ENCODE measurements at regions not wholly inside any gene's neighbourhood (a gene's known extent, or its start where the extent isn't known, plus 50 kb on each side); places are given as distances from the start of the nearest gene placed in this dataset.

DNA sequence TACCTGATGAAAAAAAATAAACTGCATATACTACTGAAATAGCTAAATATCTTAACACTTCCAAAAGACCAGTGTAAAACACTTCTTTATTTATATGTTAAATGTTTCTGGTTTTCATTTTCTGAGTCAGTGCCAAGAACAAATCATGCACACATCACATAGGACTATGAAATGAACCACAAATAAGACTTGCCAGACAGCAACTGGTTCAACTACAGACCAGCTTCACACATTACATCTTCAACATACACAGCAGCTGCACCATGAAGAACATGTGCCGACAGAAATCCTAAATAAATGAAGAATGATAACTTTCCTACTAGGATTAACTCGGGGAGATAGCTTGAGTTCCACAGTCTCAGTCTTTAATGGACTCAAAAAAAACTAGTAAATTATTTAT lies 168.3 kb upstream of the STXBP5 start:
- DNase-seq (ENCODE audit: low read depth), result no peak

DNA sequence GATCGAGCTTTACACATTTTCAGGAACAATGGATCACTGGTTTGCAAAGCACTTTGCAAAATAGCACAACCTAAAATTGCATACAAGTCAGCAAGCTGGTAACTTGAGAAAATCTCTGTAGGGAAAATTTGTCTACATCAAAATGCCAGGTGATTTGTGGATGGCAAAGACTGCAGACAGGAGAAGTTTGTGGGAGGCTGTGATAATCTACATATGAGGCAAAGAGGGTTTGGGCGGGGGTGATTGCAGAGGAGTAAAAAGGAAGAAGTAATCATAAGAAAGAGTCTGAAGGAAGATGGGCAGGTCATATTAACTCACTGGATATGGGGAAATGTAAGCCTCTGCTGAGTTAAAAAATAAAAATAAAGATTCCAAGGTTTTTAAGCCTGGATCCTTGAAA lies 166.3 kb upstream of the STXBP5 start:
- no peak for DNase-seq (ENCODE audit: low read depth)

DNA sequence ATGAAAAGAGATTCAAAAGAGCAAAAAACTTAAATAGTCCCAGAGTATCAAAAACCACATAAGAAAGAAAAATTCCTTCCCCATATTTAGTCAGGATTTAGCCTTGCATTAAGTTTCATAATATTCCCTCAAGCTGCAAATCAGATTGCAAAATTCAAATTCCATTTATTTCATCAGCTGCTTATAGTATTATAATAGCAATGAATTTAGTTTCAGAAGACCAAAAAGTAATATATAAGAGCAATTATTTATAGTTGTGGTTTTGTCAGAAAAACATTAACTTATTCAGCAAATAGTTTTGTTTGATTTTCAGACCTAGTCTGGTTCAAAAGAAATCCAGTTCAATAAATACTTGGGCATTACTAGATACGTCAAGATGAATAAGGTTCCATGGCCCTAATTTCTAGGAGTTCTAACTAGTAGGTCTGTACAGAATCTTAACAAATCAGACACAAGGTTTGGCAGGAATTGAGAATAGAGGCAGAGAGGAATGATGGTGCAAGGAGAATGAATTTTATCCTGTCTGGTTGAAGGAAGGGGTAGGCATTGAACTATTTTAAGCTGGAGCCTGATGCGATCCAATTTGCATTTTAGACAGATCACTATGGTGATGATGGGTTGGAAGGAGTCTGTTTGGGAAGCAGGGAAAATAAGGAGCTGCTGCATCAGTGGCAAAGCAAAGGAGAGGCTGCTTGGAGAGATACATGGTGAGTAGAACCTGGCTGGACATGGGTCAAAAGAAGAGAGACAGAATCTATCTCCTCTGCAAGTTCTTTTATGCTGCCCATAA lies 163.9 kb upstream of the STXBP5 start:
- DNase-seq (ENCODE audit: low read depth), result no peak

DNA sequence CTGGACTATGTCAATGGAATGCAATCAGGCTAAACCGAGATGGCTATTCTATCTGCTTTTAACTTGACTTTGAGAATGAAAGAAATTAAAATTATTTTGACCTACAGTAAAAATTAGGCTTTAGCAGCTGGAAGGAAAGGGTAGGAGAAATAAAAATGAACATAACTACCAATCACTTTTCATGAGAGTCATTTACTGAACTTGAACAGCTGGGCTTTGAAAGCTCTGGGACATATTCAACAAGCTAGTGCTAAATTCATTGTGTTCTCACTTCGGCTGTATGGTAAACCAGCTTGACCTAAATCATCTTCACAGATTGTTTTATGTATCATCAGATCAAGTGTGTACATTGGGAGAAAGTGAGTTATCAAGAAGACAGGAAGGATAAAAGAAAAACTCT lies 161.5 kb upstream of the STXBP5 start:
- no peak for DNase-seq (ENCODE audit: low read depth)

DNA sequence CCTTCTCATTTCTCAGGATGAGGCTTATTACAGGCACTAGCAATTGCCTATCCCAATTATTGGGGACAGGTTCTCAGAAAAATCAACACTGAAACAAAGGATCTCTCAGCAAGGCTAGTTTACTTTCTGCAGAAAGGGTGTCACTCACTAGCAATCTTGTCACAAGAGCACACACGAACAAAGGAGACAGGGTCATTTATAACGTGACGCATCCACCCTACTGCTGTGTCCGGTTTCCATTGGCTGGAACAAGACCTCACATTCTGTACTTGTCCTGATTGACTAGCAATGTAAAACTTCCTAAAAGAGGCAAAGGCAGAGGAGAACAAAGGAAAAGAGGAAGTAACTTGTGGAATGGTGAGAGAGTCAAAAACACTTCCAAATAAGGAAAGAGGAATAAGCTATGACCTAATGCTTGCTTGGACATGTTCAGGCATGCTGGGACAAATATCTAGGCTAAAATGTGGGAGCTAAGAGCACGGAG lies 160.2 kb upstream of the STXBP5 start:
- peak; percentile 8 for DNase-seq (ENCODE audit: low read depth)

DNA sequence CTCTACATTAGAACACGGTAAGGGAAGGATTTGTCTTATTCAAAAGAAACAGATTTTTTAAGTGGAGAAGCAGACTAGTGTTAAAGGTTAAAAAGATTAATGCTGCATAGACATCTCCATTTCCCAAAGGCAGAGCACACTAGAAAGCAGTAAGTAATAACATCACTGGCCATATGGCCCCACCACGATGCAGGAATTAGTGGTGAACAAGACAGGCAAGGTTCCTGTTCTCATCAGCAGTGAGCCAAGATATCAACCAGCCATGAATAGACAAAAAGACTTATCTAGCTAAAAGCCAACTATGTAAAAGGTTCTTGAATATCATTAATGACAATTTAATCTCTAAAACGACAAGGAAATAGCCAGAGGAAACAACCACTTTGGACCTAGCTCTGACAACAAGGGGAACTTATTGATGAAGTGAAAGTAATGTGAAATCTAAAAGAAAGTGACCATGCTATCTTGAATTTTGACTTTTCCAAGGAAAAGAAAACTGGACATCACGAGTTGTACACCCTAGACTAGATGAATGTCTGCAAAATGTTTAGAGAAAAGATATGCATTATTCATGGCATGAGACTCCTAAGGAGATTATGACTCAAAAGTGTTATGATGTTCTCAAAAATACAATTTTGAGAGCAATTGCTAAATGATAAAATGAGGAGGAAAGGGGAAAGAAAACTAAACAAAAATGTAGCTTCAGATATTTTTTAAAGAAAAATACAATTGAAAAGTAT lies 157.9 kb upstream of the STXBP5 start:
- no peak for DNase-seq (ENCODE audit: low read depth)

DNA sequence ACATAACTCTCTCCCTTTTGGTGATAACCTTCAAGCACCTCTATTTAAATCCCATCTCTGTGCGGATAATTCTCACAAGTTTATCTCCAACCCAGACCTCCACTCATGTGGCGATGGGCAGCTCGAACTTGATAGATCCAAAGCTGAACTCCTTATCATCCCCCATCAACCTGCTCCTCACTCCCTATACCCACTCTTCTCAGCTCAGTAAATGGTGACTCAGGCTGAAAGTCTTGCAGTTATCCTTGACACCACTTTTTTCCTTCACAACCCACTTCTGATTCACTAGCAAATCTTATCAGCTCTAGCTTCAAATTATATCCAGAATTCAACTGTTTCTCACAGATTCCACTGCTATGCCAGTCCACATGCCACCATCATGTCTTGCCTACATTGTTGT lies 155.3 kb upstream of the STXBP5 start:
- no peak for DNase-seq (ENCODE audit: low read depth)

DNA sequence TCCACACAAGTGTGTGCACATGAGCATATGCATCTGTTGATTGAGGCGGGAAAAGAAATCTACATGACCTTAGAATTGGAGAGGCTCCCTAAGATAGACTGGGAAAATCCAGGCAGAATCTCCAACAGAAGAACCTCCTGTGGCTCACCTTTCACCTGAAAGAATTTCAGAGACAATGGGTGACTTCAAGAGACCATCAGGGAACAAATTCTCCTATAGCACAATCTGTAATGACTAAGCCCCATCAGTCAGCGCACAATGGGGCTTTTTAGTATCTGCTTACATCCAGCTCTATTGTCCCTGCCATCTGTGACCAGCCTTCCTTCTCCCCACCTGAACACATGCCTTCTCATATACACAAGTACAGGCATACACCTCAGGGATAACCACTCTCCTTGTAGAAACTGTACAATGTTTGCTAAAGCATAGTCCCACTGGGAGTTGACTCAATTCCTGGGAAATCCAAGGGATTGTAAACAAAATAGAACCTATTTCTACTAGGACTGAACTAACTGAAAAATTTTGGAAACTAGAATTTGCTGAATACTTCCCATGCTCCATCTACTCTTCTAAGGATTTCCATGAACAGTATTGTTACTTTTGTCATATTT lies 150.8 kb upstream of the STXBP5 start:
- no peak for DNase-seq (ENCODE audit: low read depth)

DNA sequence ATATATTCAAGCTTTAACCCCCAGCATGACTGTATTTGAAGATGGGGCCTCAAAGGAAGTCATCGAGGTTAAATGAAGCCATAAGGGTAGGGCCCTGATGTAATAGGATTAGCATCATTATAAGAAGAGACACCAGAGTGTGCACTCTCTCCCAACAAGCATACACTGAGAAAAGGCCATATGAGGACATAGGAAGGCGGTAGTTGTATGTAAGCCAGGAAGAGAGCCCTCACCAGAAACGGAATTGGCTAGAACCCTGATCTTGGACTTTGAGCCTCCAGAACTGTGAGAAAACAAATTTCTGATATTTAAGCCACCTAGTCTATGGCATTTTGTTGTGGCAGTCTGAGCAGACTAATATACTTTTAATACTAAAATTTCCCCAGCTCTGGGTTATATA lies 150.1 kb upstream of the STXBP5 start:
- no peak for DNase-seq (ENCODE audit: low read depth)

DNA sequence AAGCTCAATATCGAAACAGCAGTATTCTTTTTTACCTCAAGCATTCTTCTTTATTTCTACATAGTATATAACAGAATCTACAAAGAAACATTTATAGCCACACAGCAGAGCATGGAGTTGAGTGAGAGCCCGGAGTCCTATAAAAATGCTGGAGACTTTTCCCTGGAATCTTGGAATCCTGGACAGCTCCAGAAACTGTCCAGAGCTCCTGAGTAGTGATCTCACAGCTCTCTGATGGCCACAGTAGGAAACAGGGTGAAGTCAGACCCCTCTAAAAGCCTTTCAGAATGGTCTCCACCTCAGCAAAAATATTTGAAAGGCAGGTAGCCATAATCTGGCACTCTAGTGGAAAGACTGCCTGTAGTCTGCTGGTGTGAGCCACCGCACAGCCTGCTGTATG lies 149.3 kb upstream of the STXBP5 start:
- no peak for DNase-seq (ENCODE audit: low read depth)

DNA sequence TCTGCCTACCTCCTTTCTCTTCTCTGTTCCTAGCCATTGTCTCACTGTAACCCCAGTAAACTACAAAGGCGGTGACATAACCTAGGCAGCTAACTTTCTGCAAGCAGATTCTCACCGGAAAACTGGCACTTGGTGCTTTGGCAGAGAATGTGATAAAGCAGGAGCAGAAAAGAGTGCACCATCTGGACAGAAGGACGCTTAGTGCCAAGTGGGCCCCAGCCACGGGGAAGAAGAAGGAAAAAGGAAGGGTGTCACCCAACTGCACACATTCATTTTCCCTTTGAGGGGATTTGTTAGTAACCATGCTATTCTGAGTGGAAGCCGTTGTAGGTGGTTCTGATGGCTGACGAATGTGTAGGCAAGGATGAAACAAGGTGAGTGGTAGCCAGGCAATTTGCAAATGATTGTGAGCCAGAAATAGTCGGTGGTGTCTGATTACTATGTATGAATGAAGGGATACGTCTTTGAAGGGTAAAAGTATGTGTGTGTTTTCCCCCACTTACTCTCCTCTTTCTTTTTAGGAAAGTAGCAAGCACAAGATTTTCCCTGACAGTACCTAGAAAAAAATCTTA lies 148.3 kb upstream of the STXBP5 start:
- no peak for DNase-seq (ENCODE audit: low read depth)

DNA sequence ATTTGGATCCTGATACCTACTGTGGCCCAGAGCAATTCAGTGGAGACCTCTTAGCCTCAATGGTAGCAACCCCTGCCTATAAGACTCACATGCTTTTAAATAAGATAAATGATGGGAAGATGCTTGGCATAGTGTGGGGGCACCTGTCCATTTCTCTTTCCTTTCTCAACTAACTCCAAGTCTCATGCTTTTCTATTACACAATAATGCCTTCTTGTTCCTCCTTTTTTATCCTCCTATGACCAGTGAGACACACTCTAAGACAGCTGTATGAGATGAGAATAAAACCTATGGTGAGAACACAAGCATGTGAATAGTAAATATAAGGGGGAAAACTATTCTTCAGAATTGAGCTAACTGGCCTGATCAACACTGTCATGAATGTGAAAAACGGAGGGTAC lies 147.0 kb upstream of the STXBP5 start:
- no peak for DNase-seq (ENCODE audit: low read depth)

DNA sequence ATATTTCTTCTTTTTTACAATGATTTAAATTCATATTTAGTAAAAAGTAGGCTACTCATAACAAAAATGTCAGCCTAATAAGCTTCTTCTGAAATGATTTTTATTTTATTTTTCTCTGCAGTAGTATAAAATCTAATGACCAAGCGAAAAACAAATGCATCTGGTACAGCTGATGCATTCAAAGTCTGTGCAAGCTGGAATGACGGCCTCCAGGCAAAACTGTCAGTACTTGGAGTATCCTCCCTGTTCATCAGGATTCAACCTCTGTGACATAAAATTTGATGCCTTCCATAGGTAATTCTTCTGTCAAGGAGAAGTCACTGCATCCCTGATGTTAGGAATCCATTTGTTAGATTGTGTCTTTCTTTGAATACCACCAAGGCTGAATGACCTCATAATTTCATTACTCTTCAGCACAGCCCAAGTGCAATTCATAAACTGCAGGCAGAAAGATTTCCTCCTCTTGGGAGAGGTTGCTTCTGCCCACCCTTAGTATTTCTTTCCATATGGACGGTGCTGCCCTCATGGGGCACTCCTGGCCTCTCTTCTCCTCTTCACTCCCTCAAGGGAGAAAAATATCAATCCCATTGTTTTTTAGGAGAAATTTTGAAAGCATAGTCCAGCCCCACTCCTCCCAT lies 146.4 kb upstream of the STXBP5 start:
- no peak for DNase-seq (ENCODE audit: low read depth)

DNA sequence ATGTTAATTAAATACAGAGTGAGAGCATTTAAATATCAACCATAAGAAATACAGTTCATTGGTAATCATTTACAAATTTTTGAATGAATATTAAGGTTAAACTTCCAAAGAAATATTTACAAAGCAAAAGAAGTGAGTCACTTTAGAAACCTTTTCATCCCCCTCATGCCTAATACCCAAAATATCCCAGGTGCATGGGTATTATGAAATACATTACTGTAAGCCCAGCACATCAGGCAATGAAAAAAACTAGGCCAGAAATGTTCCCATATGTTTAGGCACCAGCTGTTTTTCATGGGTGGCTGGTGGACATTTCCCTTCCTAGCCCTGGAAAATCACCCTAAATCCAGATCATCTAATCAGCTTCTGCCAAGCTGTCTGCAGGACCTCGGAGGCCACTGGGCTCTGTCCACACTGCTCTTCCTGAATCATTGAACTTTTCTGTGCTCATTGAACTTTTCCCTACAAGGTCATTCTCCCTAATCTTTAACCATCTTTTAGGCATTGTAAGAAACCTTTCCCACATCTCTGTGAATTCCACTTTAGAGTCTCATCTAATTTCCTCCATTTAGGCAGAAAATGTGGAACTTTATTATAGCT lies 145.3 kb upstream of the STXBP5 start:
- DNase-seq (ENCODE audit: low read depth), result no peak

DNA sequence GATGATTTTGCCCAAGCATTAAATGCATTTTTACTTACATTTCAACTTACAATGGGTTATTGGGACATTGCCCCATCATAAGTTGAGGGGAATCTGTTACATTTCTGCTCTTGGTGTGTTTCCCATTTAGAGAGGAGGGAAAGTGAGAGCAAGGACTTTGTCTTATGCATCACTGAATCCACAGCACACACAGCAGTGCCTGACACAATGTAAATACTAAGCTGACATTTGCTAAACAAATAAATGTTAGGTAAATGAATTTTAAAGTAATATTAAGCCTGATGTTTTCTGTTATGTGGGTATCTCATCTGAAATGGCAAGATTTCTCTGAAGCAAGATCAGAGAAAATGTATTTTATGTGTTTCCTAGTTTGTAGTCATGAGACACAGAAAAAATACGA lies 143.6 kb upstream of the STXBP5 start:
- DNase-seq (ENCODE audit: low read depth), result no peak

DNA sequence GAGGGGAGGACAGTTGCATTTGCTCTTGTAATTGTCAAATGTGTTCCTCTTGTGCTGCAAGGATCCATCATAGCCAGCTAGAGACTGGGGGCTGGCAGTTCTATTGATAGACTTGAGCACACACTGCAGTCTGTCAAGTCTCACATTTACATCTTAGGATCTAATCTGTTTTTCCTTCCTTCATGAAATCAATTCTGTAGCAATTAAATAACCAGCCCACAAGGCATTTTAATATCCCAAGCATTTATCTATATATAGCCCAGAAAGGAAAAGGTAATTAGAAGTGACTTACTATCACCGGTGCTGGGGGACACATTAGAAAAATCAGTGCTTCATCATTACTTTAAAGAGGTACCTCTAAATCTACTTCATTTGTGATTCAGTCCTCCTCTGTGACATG lies 143.0 kb upstream of the STXBP5 start:
- no peak for DNase-seq (ENCODE audit: low read depth)

DNA sequence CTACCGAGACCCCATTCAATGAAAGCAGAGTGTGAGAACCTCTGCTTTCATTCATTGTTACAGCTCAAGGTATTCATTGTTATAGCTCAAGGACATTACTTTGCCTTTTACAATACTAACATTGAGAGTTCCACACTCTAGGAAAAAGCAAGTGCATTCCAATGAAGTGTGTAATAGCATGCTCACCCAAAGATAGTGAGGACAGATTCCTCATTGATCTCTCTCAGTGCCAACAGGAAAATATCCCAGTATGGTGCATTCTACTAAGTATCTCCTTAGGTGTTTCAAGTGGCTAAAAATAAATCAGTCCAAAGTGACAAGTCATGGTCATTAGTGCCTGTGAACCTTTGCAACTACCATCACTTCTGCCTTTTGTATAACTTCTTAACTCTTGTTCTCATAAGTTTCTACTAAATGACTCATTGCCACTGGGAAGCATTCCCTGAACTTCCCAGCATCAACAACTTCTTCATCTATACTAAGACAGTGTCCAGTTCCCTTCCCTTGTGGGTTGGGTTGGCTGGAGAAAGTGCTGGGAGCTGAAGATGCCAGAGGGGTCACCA lies 140.7 kb upstream of the STXBP5 start:
- peak; percentile 88 for DNase-seq (ENCODE audit: low read depth)

DNA sequence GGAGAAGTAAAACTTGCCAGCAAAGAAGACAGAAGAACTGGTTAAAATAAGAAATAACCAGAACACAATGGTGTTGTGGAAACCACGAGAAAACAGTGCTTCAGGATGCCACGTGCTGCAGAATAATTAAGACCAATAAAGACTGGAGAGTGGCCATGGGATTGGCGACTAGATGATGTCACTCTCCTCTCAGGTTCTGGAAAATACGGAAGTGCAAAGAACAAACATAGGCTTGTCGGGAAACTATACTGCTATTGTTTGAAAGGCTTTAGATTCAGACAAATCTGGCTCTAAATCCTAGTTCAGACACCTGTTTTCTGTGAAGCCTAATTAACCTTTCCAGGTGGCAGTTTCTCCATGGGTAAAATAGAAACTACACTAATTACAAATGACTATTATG lies 138.4 kb upstream of the STXBP5 start:
- DNase-seq (ENCODE audit: low read depth), result peak; percentile 22

DNA sequence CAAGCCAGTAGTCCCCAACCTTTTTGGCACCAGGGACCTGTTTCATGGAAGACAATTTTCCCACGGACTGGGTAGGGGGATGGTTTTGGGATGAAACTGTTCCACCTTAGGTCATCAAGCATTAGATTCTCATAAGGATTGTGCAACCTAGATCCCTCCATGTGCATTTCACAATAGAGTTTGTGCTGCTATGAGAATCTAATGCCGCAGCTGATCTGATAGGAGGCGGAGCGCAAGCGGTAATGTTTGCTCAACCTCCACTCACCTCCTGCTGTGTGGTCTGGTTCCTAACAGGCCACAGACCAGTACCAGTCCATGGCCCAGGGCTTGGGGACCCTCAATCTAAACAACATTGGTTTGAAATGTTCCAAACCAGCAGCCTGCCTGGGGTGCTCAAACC lies 137.0 kb upstream of the STXBP5 start:
- DNase-seq (ENCODE audit: low read depth), result no peak

DNA sequence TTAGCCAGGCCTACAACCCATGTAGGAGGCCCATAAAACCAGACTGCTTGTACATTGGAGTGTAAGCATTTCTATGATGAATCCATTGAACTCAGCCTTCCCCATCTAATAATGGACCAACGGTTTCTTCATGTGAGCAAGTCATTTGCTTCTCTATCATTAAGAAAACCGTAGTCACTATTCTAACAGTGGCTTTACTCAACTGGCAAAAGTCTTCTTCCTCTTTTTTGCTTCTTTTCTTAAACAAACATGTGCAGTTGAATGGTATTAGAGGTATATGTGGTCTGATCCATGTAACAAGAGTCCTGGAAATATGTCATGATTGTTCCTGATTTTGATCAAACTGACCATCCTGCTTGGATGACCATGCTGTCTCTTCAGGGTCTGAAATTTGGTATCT lies 132.4 kb upstream of the STXBP5 start:
- DNase-seq (ENCODE audit: low read depth), result no peak

DNA sequence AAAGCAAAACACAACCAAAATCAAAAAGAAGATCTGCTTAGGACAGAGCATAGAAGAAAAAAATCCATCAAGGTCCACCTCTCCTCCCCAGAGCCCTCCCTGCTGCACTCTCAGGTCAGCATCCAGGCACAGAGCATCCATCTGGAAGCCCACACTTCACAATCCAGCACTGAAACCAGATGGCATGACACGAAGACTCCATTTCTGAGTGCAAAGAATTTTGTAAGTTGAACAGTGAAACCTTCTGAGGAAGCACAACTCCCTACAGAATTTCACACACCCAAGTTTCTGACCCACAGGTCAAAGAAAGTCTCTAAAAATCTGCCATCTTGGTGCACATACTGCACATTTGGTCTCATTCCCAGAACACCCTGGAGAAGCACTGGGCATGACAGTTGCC lies 128.8 kb upstream of the STXBP5 start:
- DNase-seq (ENCODE audit: low read depth), result no peak
